GM23338 (cell line): ENCODE measurements at regions not wholly inside any gene's neighbourhood (a gene's known extent, or its start where the extent isn't known, plus 50 kb on each side); places are given as distances from the start of the nearest gene placed in this dataset.

Source experiments
- ATAC-seq: fragments of 200-7000 bp; cut with Tn5 transposase; 3 replicates; pipeline ENCODE4 v1.9.1; 2020
- DNase-seq: peaks from one replicate; pipeline ENCODE4 v3.0.0-alpha.2; 2015; ENCODE audit warnings: low spot score
- H2AFZ ChIP-seq: fragments of 200-600 bp; sonication (generic); 2 replicates; pipeline ENCODE4 v1.8.0; 2016; ENCODE audit warnings: antibody characterized with exemption, mild to moderate bottlenecking, moderate library complexity
- H3F3A ChIP-seq: fragments of 200-600 bp; sonication (generic); replicated peaks from 2 replicates; pipeline ENCODE4 v1.8.0; 2017; ENCODE audit warnings: antibody characterized with exemption, mixed run types, low read depth
- H3K27ac ChIP-seq: fragments of 200-600 bp; sonication (generic); 2 replicates; pipeline ENCODE4 v1.6.1; 2016; ENCODE audit warnings: low read depth
- H3K27me3 ChIP-seq: fragments of 200-600 bp; sonication (generic); 2 replicates; pipeline ENCODE4 v1.8.0; 2016; ENCODE audit warnings: mild to moderate bottlenecking, mixed run types, moderate library complexity; ENCODE audit not compliant: insufficient read depth
- H3K36me3 ChIP-seq: fragments of 200-600 bp; sonication (generic); 2 replicates; pipeline ENCODE4 v1.8.0; 2016; ENCODE audit warnings: mild to moderate bottlenecking; ENCODE audit not compliant: insufficient read depth
- H3K4me1 ChIP-seq: fragments of 200-600 bp; sonication (generic); 2 replicates; pipeline ENCODE4 v1.8.0; 2016; ENCODE audit warnings: mild to moderate bottlenecking, moderate library complexity; ENCODE audit not compliant: insufficient read depth
- H3K4me2 ChIP-seq: fragments of 200-600 bp; sonication (generic); 2 replicates; pipeline ENCODE4 v1.7.1; 2017; ENCODE audit warnings: mixed run types
- H3K4me3 ChIP-seq: fragments of 200-600 bp; sonication (generic); 2 replicates; pipeline ENCODE4 v1.6.1; 2016; ENCODE audit warnings: mixed run types
- H3K79me2 ChIP-seq: fragments of 200-600 bp; sonication (generic); replicated peaks from 2 replicates; pipeline ENCODE4 v1.8.0; 2017; ENCODE audit warnings: mild to moderate bottlenecking; ENCODE audit not compliant: insufficient read depth
- H3K9me2 ChIP-seq: fragments of 200-600 bp; sonication (generic); 2 replicates; pipeline ENCODE4 v1.8.0; 2017; ENCODE audit not compliant: insufficient read depth
- H4K20me1 ChIP-seq: fragments of 200-600 bp; sonication (generic); replicated peaks from 2 replicates; pipeline ENCODE4 v1.8.0; 2017; ENCODE audit warnings: mild to moderate bottlenecking; ENCODE audit not compliant: insufficient read depth
- H3K27ac Mint-ChIP-seq: 2 replicates; pipeline ENCODE4 v1.8.0; 2020; ENCODE audit warnings: inconsistent platforms, mild to moderate bottlenecking, moderate library complexity, mixed read lengths
- H3K27me3 Mint-ChIP-seq: 3 replicates; pipeline ENCODE4 v1.8.0; 2022; ENCODE audit warnings: low read depth, mild to moderate bottlenecking, moderate library complexity, mixed read lengths, inconsistent platforms; ENCODE audit not compliant: insufficient read depth, poor library complexity
- H3K36me3 Mint-ChIP-seq: 3 replicates; pipeline ENCODE4 v1.8.0; 2021; ENCODE audit warnings: low read depth, mild to moderate bottlenecking, inconsistent platforms, moderate library complexity, mixed read lengths
- H3K4me1 Mint-ChIP-seq: 3 replicates; pipeline ENCODE4 v1.8.0; 2020; ENCODE audit warnings: mild to moderate bottlenecking, inconsistent platforms, mixed read lengths
- H3K4me3 Mint-ChIP-seq: 3 replicates; pipeline ENCODE4 v1.8.0; 2021; ENCODE audit warnings: moderate library complexity, mild to moderate bottlenecking, inconsistent platforms, mixed read lengths
- H3K9me3 Mint-ChIP-seq: 3 replicates; pipeline ENCODE4 v1.8.0; 2020; ENCODE audit warnings: moderate library complexity, mild to moderate bottlenecking, inconsistent platforms, mixed read lengths
- CTCF ChIP-seq, 2 experiments: fragments of 200-600 bp in 1 of 2; sonication (generic) in 1 of 2; conservative IDR thresholded peaks; 2 replicates each; pipeline versions ENCODE4 v1.5.1 to v1.6.1; 2016 to 2017; ENCODE audit warnings: antibody characterized with exemption in 2 of 2, low read depth in 2 of 2, mild to moderate bottlenecking in 2 of 2, moderate library complexity in 1 of 2
- EZH2 ChIP-seq: fragments of 200-600 bp; sonication (generic); IDR thresholded peaks from one replicate; pipeline ENCODE4 v1.8.0; 2017; ENCODE audit warnings: antibody characterized with exemption, mild to moderate bottlenecking, low read depth; ENCODE audit not compliant: unreplicated experiment
- EZH2phosphoT487 ChIP-seq: fragments of 200-600 bp; sonication (generic); IDR thresholded peaks from one replicate; pipeline ENCODE4 v1.8.1; 2018; ENCODE audit warnings: antibody characterized with exemption; ENCODE audit not compliant: unreplicated experiment
- NANOG ChIP-seq: IDR thresholded peaks from 2 replicates; pipeline ENCODE4 v1.6.1; 2016; ENCODE audit warnings: antibody characterized with exemption, borderline replicate concordance
- POLR2AphosphoS5 ChIP-seq: IDR thresholded peaks from 2 replicates; pipeline ENCODE4 v1.6.1; 2016; ENCODE audit warnings: antibody characterized with exemption, low read depth
- STAT1 ChIP-seq: IDR thresholded peaks from one replicate; pipeline ENCODE4 v1.6.1; 2016; ENCODE audit warnings: antibody characterized with exemption; ENCODE audit not compliant: unreplicated experiment
- ZNF114 ChIP-seq: fragments of 250-450 bp; sonication (Bioruptor Pico); IDR thresholded peaks from 2 replicates; pipeline ENCODE4 v1.5.0; 2020; ENCODE audit warnings: mild to moderate bottlenecking, moderate library complexity
- ZNF331 ChIP-seq: fragments of 250-450 bp; sonication (Bioruptor Pico); IDR thresholded peaks from 2 replicates; pipeline ENCODE4 v1.5.0; 2020; ENCODE audit warnings: low read depth, mild to moderate bottlenecking, moderate library complexity
- TF ChIP-seq, protein P1 (sequence below): fragments of 250-450 bp; sonication (Bioruptor Pico); IDR thresholded peaks from 2 replicates; pipeline ENCODE4 v1.5.0; 2020; ENCODE audit warnings: mild to moderate bottlenecking, moderate library complexity
- TF ChIP-seq, protein P2 (sequence below): IDR thresholded peaks from 2 replicates; pipeline ENCODE4 v1.6.1; 2016; ENCODE audit warnings: antibody characterized with exemption
- TF ChIP-seq, protein P3 (sequence below): IDR thresholded peaks from one replicate; pipeline ENCODE4 v1.6.1; 2018; ENCODE audit warnings: antibody characterized with exemption; ENCODE audit not compliant: unreplicated experiment

GRCh38 chr17:77036841-77037381 is 103.9 kb upstream of the SEC14L1 start (continued):
- TF ChIP-seq CTCF (conservative IDR thresholded peaks at IDR 0.05; ENCODE audit: low read depth in 2 of 2) (no peak), ZNF114 (CRISPR knock-in tag) (no peak)

DNA sequence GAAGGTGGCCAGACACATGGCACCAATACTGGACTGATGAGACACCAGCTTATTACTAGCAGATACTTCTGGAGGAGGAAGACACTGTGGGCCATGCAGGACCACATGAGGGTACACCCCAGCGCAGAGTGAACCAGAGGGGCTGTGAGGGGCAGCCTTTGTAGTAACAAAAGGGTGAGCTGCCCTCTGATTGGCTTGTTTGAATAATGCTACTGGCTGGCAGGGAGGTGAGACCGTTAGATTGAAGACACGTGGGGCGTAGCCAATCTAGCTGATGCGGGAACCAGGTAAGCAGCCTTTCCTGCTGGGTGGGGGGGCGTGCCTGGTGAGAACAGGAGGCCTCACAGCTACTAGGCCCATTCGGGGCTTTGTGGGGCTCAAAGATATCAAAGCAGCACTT is 102.8 kb upstream of the SEC14L1 start:
- H3K4me3 Mint-ChIP-seq = no peak overlapping the region
- H3K4me1 Mint-ChIP-seq = no peaks in the 10 kb centered on the region
- TF ChIP-seq ZNF331 (no peak), ZNF114 (CRISPR knock-in tag) (no peak), EZH2phosphoT487 (no peak), NANOG (no peak), STAT1 (no peak), EZH2 (no peak), POLR2AphosphoS5 (no peak)
- TF ChIP-seq, protein P1, sequence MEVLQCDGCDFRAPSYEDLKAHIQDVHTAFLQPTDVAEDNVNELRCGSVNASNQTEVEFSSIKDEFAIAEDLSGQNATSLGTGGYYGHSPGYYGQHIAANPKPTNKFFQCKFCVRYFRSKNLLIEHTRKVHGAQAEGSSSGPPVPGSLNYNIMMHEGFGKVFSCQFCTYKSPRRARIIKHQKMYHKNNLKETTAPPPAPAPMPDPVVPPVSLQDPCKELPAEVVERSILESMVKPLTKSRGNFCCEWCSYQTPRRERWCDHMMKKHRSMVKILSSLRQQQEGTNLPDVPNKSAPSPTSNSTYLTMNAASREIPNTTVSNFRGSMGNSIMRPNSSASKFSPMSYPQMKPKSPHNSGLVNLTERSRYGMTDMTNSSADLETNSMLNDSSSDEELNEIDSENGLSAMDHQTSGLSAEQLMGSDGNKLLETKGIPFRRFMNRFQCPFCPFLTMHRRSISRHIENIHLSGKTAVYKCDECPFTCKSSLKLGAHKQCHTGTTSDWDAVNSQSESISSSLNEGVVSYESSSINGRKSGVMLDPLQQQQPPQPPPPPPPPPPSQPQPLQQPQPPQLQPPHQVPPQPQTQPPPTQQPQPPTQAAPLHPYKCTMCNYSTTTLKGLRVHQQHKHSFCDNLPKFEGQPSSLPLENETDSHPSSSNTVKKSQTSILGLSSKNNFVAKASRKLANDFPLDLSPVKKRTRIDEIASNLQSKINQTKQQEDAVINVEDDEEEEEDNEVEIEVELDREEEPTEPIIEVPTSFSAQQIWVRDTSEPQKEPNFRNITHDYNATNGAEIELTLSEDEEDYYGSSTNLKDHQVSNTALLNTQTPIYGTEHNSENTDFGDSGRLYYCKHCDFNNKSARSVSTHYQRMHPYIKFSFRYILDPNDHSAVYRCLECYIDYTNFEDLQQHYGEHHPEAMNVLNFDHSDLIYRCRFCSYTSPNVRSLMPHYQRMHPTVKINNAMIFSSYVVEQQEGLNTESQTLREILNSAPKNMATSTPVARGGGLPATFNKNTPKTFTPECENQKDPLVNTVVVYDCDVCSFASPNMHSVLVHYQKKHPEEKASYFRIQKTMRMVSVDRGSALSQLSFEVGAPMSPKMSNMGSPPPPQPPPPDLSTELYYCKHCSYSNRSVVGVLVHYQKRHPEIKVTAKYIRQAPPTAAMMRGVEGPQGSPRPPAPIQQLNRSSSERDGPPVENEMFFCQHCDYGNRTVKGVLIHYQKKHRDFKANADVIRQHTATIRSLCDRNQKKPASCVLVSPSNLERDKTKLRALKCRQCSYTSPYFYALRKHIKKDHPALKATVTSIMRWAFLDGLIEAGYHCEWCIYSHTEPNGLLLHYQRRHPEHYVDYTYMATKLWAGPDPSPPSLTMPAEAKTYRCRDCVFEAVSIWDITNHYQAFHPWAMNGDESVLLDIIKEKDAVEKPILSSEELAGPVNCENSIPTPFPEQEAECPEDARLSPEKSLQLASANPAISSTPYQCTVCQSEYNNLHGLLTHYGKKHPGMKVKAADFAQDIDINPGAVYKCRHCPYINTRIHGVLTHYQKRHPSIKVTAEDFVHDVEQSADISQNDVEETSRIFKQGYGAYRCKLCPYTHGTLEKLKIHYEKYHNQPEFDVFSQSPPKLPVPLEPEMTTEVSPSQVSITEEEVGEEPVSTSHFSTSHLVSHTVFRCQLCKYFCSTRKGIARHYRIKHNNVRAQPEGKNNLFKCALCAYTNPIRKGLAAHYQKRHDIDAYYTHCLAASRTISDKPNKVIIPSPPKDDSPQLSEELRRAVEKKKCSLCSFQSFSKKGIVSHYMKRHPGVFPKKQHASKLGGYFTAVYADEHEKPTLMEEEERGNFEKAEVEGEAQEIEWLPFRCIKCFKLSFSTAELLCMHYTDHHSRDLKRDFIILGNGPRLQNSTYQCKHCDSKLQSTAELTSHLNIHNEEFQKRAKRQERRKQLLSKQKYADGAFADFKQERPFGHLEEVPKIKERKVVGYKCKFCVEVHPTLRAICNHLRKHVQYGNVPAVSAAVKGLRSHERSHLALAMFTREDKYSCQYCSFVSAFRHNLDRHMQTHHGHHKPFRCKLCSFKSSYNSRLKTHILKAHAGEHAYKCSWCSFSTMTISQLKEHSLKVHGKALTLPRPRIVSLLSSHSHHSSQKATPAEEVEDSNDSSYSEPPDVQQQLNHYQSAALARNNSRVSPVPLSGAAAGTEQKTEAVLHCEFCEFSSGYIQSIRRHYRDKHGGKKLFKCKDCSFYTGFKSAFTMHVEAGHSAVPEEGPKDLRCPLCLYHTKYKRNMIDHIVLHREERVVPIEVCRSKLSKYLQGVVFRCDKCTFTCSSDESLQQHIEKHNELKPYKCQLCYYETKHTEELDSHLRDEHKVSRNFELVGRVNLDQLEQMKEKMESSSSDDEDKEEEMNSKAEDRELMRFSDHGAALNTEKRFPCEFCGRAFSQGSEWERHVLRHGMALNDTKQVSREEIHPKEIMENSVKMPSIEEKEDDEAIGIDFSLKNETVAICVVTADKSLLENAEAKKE (CRISPR knock-in tag) = no peak
- TF ChIP-seq, protein P2, sequence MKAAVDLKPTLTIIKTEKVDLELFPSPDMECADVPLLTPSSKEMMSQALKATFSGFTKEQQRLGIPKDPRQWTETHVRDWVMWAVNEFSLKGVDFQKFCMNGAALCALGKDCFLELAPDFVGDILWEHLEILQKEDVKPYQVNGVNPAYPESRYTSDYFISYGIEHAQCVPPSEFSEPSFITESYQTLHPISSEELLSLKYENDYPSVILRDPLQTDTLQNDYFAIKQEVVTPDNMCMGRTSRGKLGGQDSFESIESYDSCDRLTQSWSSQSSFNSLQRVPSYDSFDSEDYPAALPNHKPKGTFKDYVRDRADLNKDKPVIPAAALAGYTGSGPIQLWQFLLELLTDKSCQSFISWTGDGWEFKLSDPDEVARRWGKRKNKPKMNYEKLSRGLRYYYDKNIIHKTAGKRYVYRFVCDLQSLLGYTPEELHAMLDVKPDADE = no peak
- TF ChIP-seq, protein P3, sequence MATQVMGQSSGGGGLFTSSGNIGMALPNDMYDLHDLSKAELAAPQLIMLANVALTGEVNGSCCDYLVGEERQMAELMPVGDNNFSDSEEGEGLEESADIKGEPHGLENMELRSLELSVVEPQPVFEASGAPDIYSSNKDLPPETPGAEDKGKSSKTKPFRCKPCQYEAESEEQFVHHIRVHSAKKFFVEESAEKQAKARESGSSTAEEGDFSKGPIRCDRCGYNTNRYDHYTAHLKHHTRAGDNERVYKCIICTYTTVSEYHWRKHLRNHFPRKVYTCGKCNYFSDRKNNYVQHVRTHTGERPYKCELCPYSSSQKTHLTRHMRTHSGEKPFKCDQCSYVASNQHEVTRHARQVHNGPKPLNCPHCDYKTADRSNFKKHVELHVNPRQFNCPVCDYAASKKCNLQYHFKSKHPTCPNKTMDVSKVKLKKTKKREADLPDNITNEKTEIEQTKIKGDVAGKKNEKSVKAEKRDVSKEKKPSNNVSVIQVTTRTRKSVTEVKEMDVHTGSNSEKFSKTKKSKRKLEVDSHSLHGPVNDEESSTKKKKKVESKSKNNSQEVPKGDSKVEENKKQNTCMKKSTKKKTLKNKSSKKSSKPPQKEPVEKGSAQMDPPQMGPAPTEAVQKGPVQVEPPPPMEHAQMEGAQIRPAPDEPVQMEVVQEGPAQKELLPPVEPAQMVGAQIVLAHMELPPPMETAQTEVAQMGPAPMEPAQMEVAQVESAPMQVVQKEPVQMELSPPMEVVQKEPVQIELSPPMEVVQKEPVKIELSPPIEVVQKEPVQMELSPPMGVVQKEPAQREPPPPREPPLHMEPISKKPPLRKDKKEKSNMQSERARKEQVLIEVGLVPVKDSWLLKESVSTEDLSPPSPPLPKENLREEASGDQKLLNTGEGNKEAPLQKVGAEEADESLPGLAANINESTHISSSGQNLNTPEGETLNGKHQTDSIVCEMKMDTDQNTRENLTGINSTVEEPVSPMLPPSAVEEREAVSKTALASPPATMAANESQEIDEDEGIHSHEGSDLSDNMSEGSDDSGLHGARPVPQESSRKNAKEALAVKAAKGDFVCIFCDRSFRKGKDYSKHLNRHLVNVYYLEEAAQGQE = no peak
- ATAC-seq (no peak), DNase-seq (no peak)
- H3K79me2 ChIP-seq = no peaks in the 10 kb centered on the region
- no peaks in the 10 kb centered on the region for H3F3A ChIP-seq
- peaks cover 3% of the 10 kb centered on the region; the same call in 1 of the 3 replicates for H3K9me3 Mint-ChIP-seq
- H3K4me1 ChIP-seq = no peaks in the 10 kb centered on the region
- H3K36me3 ChIP-seq = no peaks in the 10 kb centered on the region
- H3K27me3 ChIP-seq = no peaks in the 10 kb centered on the region
- H3K27ac Mint-ChIP-seq = no peak overlapping the region
- no peaks in the 10 kb centered on the region for H3K36me3 Mint-ChIP-seq
- H3K4me2 ChIP-seq = no peak overlapping the region
- H3K4me3 ChIP-seq = no peak overlapping the region
- peaks cover 18% of the 10 kb centered on the region for H3K27me3 Mint-ChIP-seq
- H2AFZ ChIP-seq = no peak overlapping the region
- H4K20me1 ChIP-seq = no peaks in the 10 kb centered on the region
- H3K27ac ChIP-seq = no peak overlapping the region
- no peaks in the 10 kb centered on the region for H3K9me2 ChIP-seq
